ENCODE measurements at regions not wholly inside any gene's neighbourhood (a gene's known extent, or its start where the extent isn't known, plus 50 kb on each side); places are given as distances from the start of the nearest gene placed in this dataset.

GRCh38 chr3:103126115-103126514 lies 691.3 kb downstream of the ZPLD1 start:
- H3K4me1 Mint-ChIP-seq (ENCODE audit: unreplicated experiment): no peaks in the 10 kb centered on the region
- no peak overlapping the region for H3K4me3 Mint-ChIP-seq
- no peak overlapping the region for H3K27ac Mint-ChIP-seq
- H3K27me3 Mint-ChIP-seq: no peaks in the 10 kb centered on the region
- no peak for TF ChIP-seq CTCF (conservative IDR thresholded peaks at IDR 0.05)
- no peaks in the 10 kb centered on the region for H3K36me3 Mint-ChIP-seq
- DNase-seq (ENCODE audit: extremely low spot score, unreplicated experiment): no peak
- H3K9me3 Mint-ChIP-seq: no peaks in the 10 kb centered on the region

- no peaks in the 10 kb centered on the region for H3K9me3 Mint-ChIP-seq
- DNase-seq (ENCODE audit: extremely low spot score, unreplicated experiment): no peak
- H3K4me3 Mint-ChIP-seq: no peak overlapping the region
- H3K36me3 Mint-ChIP-seq: no peaks in the 10 kb centered on the region
- no peak overlapping the region for H3K27ac Mint-ChIP-seq
- no peaks in the 10 kb centered on the region for H3K4me1 Mint-ChIP-seq (ENCODE audit: unreplicated experiment)
- TF ChIP-seq CTCF (conservative IDR thresholded peaks at IDR 0.05): no peak
- H3K27me3 Mint-ChIP-seq: no peaks in the 10 kb centered on the region
Observed at GRCh38 chr3:103127098-103127630, 692.3 kb downstream of the ZPLD1 start.

GRCh38 chr3:103127737-103128136 lies 692.9 kb downstream of the ZPLD1 start:
- H3K4me3 Mint-ChIP-seq: no peak overlapping the region
- H3K27me3 Mint-ChIP-seq: no peaks in the 10 kb centered on the region
- no peak for TF ChIP-seq CTCF (conservative IDR thresholded peaks at IDR 0.05)
- DNase-seq (ENCODE audit: extremely low spot score, unreplicated experiment): no peak
- H3K4me1 Mint-ChIP-seq (ENCODE audit: unreplicated experiment): no peaks in the 10 kb centered on the region
- H3K36me3 Mint-ChIP-seq: no peaks in the 10 kb centered on the region
- no peak overlapping the region for H3K27ac Mint-ChIP-seq
- no peaks in the 10 kb centered on the region for H3K9me3 Mint-ChIP-seq

- no peak for TF ChIP-seq CTCF (conservative IDR thresholded peaks at IDR 0.05)
- Mint-ChIP-seq H3K27me3 (no peaks in the 10 kb centered on the region), H3K9me3 (no peaks in the 10 kb centered on the region), H3K27ac (no peak overlapping the region), H3K36me3 (no peaks in the 10 kb centered on the region), H3K4me3 (no peak overlapping the region), H3K4me1 (ENCODE audit: unreplicated experiment) (peaks cover 7% of the 10 kb centered on the region)
- DNase-seq (ENCODE audit: extremely low spot score, unreplicated experiment): no peak
Observed at GRCh38 chr3:103134023-103134724, 699.4 kb downstream of the ZPLD1 start.

GRCh38 chr3:103136621-103137020 lies 701.8 kb downstream of the ZPLD1 start:
- H3K36me3 Mint-ChIP-seq: no peaks in the 10 kb centered on the region
- H3K4me1 Mint-ChIP-seq (ENCODE audit: unreplicated experiment): peaks cover 15% of the 10 kb centered on the region
- no peak for TF ChIP-seq CTCF (conservative IDR thresholded peaks at IDR 0.05)
- no peaks in the 10 kb centered on the region for H3K27me3 Mint-ChIP-seq
- H3K27ac Mint-ChIP-seq: no peak overlapping the region
- no peaks in the 10 kb centered on the region for H3K9me3 Mint-ChIP-seq
- no peak for DNase-seq (ENCODE audit: extremely low spot score, unreplicated experiment)
- H3K4me3 Mint-ChIP-seq: no peak overlapping the region

All from type B pancreatic cell (in vitro differentiated cells).